WTC11 (cell line): ENCODE measurements at regions not wholly inside any gene's neighbourhood (a gene's known extent, or its start where the extent isn't known, plus 50 kb on each side); places are given as distances from the start of the nearest gene placed in this dataset.

ENCODE experiments used
- ATAC-seq: fragments of 200-7000 bp; cut with Tn5 transposase; 2 replicates; pipeline ENCODE4 v1.10.0; 2021; ENCODE audit warnings: mild to moderate bottlenecking, moderate library complexity
- CTCF ChIA-PET: fragments of 300-600 bp; sonication (Branson Sonifier 250); formaldehyde crosslinking; loops from one replicate; lab custom pipeline; 2021; ENCODE audit warnings: antibody characterized with exemption; lab: Charles Lee
- POLR2A ChIA-PET: fragments of 350-600 bp; sonication (Branson Sonifier 250); formaldehyde crosslinking; loops from one replicate; lab custom pipeline; 2021; ENCODE audit warnings: antibody characterized with exemption; lab: Charles Lee
- DNase-seq: peaks from one replicate; pipeline ENCODE4 v3.0.0; 2021; ENCODE audit warnings: low spot score
- H3K27ac Mint-ChIP-seq: 2 replicates; pipeline ENCODE4 v1.8.0; 2021; ENCODE audit warnings: mixed read lengths
- H3K27me3 Mint-ChIP-seq: 2 replicates; pipeline ENCODE4 v1.8.0; 2021; ENCODE audit warnings: low read depth, mild to moderate bottlenecking, moderate library complexity, mixed read lengths
- H3K36me3 Mint-ChIP-seq: 2 replicates; pipeline ENCODE4 v1.8.0; 2021; ENCODE audit warnings: mixed read lengths
- H3K4me1 Mint-ChIP-seq: 2 replicates; pipeline ENCODE4 v1.8.0; 2022; ENCODE audit warnings: mixed read lengths
- H3K4me3 Mint-ChIP-seq: 2 replicates; pipeline ENCODE4 v1.8.0; 2021; ENCODE audit warnings: mild to moderate bottlenecking, moderate library complexity, mixed read lengths
- H3K9me3 Mint-ChIP-seq: 2 replicates; pipeline ENCODE4 v1.8.0; 2021; ENCODE audit warnings: mixed read lengths
- CREB1 ChIP-seq: sonication (generic); formaldehyde crosslinking; IDR thresholded peaks from 2 replicates; pipeline ENCODE4 v1.8.0; 2023; ENCODE audit warnings: mild to moderate bottlenecking, missing genetic modification reagents
- FOXJ3 ChIP-seq: sonication (generic); formaldehyde crosslinking; IDR thresholded peaks from 2 replicates; pipeline ENCODE4 v1.9.0; 2021; ENCODE audit warnings: missing genetic modification reagents, mild to moderate bottlenecking, borderline replicate concordance
- IRF2 ChIP-seq: sonication (generic); formaldehyde crosslinking; IDR thresholded peaks from 2 replicates; pipeline ENCODE4 v1.8.0; 2022; ENCODE audit warnings: low read depth, missing genetic modification reagents, borderline replicate concordance
- JAZF1 ChIP-seq: fragments of 250-450 bp; sonication (Bioruptor Pico); IDR thresholded peaks from 2 replicates; pipeline ENCODE4 v1.9.0; 2021; ENCODE audit warnings: moderate library complexity, mild to moderate bottlenecking, inconsistent platforms
- NFE2L1 ChIP-seq: sonication (generic); formaldehyde crosslinking; IDR thresholded peaks from 2 replicates; pipeline ENCODE4 v1.8.1; 2023; ENCODE audit warnings: missing genetic modification reagents
- SOX15 ChIP-seq: fragments of 250-450 bp; sonication (Bioruptor Pico); IDR thresholded peaks from 2 replicates; pipeline ENCODE4 v1.9.0; 2021; ENCODE audit warnings: mild to moderate bottlenecking
- SP1 ChIP-seq: sonication (generic); formaldehyde crosslinking; conservative IDR thresholded peaks from 2 replicates; pipeline ENCODE4 v1.8.1; 2022; ENCODE audit warnings: missing genetic modification reagents
- TEAD1 ChIP-seq: sonication (generic); formaldehyde crosslinking; IDR thresholded peaks from 2 replicates; pipeline ENCODE4 v1.8.0; 2022; ENCODE audit warnings: mild to moderate bottlenecking, missing genetic modification reagents
- ZNF138 ChIP-seq: sonication (generic); formaldehyde crosslinking; conservative IDR thresholded peaks from 2 replicates; pipeline ENCODE4 v1.8.1; 2022; ENCODE audit warnings: mild to moderate bottlenecking, moderate library complexity, missing genetic modification reagents
- TF ChIP-seq, protein P1 (sequence below): sonication (generic); formaldehyde crosslinking; IDR thresholded peaks from 2 replicates; pipeline ENCODE4 v1.8.0; 2022; ENCODE audit warnings: missing genetic modification reagents
- TF ChIP-seq, protein P2 (sequence below): sonication (generic); formaldehyde crosslinking; IDR thresholded peaks from 2 replicates; pipeline ENCODE4 v1.8.1; 2022; ENCODE audit warnings: mild to moderate bottlenecking, moderate library complexity, missing genetic modification reagents
- TF ChIP-seq, protein P3 (sequence below): sonication (generic); formaldehyde crosslinking; IDR thresholded peaks from 2 replicates; pipeline ENCODE4 v1.8.0; 2023; ENCODE audit warnings: missing genetic modification reagents
- TF ChIP-seq, protein P4 (sequence below): fragments of 250-450 bp; sonication (Bioruptor Pico); IDR thresholded peaks from 2 replicates; pipeline ENCODE4 v1.9.0; 2021; ENCODE audit warnings: moderate library complexity, mild to moderate bottlenecking, inconsistent platforms, borderline replicate concordance
- TF ChIP-seq, protein P5 (sequence below): fragments of 250-450 bp; sonication (Bioruptor Pico); conservative IDR thresholded peaks from 2 replicates; pipeline ENCODE4 v1.9.0; 2021; ENCODE audit warnings: mild to moderate bottlenecking
- TF ChIP-seq, protein P6 (sequence below): sonication (generic); formaldehyde crosslinking; IDR thresholded peaks from 2 replicates; pipeline ENCODE4 v1.8.1; 2022; ENCODE audit warnings: mild to moderate bottlenecking, missing genetic modification reagents, moderate library complexity, borderline replicate concordance
- TF ChIP-seq, protein P7 (sequence below): fragments of 200-600 bp; IDR thresholded peaks from 2 replicates; pipeline ENCODE4 v1.8.0; 2022; ENCODE audit warnings: antibody characterized with exemption
- TF ChIP-seq, protein P8 (sequence below): sonication (generic); formaldehyde crosslinking; IDR thresholded peaks from 2 replicates; pipeline ENCODE4 v1.8.1; 2022; ENCODE audit warnings: missing genetic modification reagents, borderline replicate concordance

DNA sequence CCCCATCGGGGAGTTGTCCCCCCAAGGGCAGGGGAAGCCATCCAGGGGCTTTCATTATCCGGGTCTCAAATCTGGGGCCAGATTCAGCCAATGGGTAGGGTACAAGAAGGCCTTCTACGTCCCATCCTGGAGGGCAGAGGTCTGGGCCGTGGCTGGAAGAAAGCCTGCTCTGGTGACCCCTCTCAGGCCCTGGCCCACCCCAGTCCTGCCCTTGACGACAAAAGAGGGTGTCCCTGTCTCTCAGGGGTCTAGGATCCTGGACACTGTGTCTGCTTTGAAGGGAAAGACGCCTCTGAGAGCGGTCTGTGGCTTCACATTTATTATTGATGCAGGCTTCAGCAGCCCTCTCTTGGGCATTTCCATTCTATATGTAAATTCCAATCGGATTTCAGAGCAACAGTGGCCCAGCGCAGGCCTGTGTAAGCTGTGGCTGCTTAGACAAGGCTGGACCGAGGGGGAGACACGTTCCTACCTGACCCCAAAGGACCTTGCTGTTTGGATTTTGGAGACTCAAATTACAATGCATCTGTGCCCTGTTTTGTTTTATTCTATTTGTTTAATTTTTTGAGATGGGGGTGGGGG lies 83.2 kb upstream of the BAIAP2L1 start (continued):
- TF ChIP-seq FOXJ3 (CRISPR knock-in tag) (no peak), SOX15 (CRISPR knock-in tag) (no peak)

DNA sequence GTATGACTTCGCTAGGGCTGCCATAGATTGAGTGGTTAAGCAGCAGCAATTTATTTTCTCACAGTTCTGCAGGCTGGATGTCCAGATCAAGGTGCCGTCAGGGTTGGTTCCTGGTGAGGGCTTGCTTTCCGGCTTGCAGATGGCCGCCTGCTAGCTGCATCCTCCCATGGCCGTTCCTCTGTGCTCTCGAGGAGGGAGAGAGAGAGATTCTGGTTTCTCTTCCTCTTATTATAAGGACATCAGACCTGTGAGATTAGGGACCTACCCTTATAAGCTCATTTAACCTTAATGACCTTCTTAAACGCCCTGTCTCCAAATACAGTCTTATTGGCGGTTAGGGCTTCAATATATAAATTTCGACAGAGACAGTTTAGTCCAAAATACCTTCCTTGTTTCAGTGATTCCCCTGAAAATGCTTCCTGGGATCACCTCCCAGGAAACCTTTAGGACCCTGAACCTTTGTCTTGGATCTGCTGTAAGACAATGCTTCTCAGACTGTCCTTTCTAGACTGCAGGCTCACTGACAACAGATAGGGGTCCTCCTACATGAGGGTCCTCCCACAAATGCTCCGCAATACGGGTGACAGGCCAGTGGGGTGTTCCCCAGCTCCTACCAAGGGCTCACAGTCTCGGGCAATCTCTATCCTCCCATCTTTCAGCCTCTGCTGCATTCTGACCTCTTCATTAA lies 82.5 kb upstream of the BAIAP2L1 start:
- no peak overlapping the region for H3K4me3 Mint-ChIP-seq
- POLR2A ChIA-PET: no interaction called here
- TF ChIP-seq IRF2 (CRISPR knock-in tag) (no peak), JAZF1 (CRISPR knock-in tag) (no peak), TEAD1 (CRISPR knock-in tag) (no peak), NFE2L1 (no peak), ZNF138 (CRISPR knock-in tag) (no peak)
- TF ChIP-seq, protein P1, sequence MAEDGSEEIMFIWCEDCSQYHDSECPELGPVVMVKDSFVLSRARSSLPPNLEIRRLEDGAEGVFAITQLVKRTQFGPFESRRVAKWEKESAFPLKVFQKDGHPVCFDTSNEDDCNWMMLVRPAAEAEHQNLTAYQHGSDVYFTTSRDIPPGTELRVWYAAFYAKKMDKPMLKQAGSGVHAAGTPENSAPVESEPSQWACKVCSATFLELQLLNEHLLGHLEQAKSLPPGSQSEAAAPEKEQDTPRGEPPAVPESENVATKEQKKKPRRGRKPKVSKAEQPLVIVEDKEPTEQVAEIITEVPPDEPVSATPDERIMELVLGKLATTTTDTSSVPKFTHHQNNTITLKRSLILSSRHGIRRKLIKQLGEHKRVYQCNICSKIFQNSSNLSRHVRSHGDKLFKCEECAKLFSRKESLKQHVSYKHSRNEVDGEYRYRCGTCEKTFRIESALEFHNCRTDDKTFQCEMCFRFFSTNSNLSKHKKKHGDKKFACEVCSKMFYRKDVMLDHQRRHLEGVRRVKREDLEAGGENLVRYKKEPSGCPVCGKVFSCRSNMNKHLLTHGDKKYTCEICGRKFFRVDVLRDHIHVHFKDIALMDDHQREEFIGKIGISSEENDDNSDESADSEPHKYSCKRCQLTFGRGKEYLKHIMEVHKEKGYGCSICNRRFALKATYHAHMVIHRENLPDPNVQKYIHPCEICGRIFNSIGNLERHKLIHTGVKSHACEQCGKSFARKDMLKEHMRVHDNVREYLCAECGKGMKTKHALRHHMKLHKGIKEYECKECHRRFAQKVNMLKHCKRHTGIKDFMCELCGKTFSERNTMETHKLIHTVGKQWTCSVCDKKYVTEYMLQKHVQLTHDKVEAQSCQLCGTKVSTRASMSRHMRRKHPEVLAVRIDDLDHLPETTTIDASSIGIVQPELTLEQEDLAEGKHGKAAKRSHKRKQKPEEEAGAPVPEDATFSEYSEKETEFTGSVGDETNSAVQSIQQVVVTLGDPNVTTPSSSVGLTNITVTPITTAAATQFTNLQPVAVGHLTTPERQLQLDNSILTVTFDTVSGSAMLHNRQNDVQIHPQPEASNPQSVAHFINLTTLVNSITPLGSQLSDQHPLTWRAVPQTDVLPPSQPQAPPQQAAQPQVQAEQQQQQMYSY: no peak
- TF ChIP-seq, protein P2, sequence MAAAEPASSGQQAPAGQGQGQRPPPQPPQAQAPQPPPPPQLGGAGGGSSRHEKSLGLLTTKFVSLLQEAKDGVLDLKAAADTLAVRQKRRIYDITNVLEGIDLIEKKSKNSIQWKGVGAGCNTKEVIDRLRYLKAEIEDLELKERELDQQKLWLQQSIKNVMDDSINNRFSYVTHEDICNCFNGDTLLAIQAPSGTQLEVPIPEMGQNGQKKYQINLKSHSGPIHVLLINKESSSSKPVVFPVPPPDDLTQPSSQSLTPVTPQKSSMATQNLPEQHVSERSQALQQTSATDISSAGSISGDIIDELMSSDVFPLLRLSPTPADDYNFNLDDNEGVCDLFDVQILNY: no peak
- TF ChIP-seq, protein P3, sequence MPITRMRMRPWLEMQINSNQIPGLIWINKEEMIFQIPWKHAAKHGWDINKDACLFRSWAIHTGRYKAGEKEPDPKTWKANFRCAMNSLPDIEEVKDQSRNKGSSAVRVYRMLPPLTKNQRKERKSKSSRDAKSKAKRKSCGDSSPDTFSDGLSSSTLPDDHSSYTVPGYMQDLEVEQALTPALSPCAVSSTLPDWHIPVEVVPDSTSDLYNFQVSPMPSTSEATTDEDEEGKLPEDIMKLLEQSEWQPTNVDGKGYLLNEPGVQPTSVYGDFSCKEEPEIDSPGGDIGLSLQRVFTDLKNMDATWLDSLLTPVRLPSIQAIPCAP (CRISPR knock-in tag): no peak
- TF ChIP-seq, protein P4, sequence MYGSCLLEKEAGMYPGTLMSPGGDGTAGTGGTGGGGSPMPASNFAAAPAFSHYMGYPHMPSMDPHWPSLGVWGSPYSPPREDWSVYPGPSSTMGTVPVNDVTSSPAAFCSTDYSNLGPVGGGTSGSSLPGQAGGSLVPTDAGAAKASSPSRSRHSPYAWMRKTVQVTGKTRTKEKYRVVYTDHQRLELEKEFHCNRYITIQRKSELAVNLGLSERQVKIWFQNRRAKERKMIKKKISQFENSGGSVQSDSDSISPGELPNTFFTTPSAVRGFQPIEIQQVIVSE (CRISPR knock-in tag): no peak
- DNase-seq (peak; percentile 26), ATAC-seq (peak; percentile 92)
- CTCF ChIA-PET: interaction anchor here (1.1 kb wide), 1 partner anchor 262 kb away, joined by 6 read pairs; no protein-coding TSS in a partner anchor
- H3K36me3 Mint-ChIP-seq: peaks cover 5% of the 10 kb centered on the region
- no peaks in the 10 kb centered on the region for H3K27me3 Mint-ChIP-seq
- H3K9me3 Mint-ChIP-seq: peaks cover 20% of the 10 kb centered on the region
- peaks cover 3% of the 10 kb centered on the region; the same call in 1 of the 2 replicates for H3K4me1 Mint-ChIP-seq
- H3K27ac Mint-ChIP-seq: no peak overlapping the region

DNA sequence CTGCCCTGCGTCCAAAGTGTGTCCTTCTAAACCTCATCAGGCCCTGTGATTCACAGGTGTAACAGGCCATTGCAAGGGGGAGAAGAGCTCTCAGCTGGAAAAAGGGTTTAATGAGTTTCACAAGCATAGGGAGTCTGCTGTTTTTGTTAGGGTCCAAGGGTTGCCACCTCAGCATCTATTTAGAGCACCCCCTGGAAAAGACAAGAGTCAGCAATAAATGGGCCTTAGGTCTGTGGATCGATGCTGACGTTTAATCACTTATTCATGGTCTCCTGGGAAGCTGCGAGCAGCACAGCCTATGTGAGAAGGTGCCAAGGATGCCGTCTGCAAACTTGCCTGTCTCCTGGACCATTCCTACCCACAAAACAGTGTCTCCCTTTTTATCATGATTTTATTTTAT lies 78.4 kb upstream of the BAIAP2L1 start:
- H3K27me3 Mint-ChIP-seq: no peaks in the 10 kb centered on the region
- H3K4me1 Mint-ChIP-seq: peaks cover 13% of the 10 kb centered on the region
- no peak overlapping the region for H3K27ac Mint-ChIP-seq
- peaks cover 12% of the 10 kb centered on the region for H3K9me3 Mint-ChIP-seq
- POLR2A ChIA-PET: no interaction called here
- no peak for ATAC-seq
- H3K4me3 Mint-ChIP-seq: no peak overlapping the region
- DNase-seq: no peak
- peaks cover 5% of the 10 kb centered on the region for H3K36me3 Mint-ChIP-seq
- CTCF ChIA-PET: no interaction called here
- TF ChIP-seq, protein P5, sequence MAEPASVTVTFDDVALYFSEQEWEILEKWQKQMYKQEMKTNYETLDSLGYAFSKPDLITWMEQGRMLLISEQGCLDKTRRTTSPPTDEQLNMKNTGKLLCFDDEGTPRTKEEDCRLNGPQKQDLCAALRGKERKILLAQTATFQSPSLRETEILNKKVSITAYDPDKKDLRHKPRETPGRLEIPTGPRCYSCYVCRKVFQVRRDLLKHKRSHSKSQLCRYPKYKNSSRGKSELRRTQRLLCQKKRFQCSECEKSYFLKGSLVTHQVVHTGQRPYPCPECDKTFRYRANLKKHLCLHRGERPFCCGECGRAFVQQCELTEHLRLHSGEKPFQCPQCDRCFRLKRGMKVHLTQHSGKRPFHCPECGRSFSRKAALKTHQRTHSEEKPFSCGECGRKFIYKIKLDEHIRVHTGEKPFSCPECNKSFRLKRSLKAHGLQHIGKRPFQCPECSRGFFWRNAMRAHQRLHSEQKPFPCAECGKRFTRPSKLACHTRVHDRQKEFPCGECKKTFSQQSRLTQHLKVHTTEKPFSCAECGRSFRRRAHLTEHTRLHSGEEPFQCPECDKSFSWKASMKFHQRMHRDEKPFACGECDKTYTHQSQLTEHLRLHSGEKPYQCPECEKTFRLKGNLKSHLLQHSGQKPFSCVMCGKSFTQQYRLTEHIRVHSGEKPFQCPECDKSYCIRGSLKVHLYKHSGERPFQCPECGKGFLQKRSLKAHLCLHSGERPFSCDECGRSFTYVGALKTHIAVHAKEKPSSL: no peak
- TF ChIP-seq CREB1 (CRISPR knock-in tag): no peak
- TF ChIP-seq IRF2 (CRISPR knock-in tag): no peak
- no peak for TF ChIP-seq SP1 (CRISPR knock-in tag)
- TF ChIP-seq, protein P6, sequence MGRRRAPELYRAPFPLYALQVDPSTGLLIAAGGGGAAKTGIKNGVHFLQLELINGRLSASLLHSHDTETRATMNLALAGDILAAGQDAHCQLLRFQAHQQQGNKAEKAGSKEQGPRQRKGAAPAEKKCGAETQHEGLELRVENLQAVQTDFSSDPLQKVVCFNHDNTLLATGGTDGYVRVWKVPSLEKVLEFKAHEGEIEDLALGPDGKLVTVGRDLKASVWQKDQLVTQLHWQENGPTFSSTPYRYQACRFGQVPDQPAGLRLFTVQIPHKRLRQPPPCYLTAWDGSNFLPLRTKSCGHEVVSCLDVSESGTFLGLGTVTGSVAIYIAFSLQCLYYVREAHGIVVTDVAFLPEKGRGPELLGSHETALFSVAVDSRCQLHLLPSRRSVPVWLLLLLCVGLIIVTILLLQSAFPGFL (CRISPR knock-in tag): no peak
- TF ChIP-seq, protein P7, sequence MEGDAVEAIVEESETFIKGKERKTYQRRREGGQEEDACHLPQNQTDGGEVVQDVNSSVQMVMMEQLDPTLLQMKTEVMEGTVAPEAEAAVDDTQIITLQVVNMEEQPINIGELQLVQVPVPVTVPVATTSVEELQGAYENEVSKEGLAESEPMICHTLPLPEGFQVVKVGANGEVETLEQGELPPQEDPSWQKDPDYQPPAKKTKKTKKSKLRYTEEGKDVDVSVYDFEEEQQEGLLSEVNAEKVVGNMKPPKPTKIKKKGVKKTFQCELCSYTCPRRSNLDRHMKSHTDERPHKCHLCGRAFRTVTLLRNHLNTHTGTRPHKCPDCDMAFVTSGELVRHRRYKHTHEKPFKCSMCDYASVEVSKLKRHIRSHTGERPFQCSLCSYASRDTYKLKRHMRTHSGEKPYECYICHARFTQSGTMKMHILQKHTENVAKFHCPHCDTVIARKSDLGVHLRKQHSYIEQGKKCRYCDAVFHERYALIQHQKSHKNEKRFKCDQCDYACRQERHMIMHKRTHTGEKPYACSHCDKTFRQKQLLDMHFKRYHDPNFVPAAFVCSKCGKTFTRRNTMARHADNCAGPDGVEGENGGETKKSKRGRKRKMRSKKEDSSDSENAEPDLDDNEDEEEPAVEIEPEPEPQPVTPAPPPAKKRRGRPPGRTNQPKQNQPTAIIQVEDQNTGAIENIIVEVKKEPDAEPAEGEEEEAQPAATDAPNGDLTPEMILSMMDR: no peak
- TF ChIP-seq, protein P8, sequence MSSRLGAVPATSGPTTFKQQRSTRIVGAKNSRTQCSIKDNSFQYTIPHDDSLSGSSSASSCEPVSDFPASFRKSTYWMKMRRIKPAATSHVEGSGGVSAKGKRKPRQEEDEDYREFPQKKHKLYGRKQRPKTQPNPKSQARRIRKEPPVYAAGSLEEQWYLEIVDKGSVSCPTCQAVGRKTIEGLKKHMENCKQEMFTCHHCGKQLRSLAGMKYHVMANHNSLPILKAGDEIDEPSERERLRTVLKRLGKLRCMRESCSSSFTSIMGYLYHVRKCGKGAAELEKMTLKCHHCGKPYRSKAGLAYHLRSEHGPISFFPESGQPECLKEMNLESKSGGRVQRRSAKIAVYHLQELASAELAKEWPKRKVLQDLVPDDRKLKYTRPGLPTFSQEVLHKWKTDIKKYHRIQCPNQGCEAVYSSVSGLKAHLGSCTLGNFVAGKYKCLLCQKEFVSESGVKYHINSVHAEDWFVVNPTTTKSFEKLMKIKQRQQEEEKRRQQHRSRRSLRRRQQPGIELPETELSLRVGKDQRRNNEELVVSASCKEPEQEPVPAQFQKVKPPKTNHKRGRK (CRISPR knock-in tag): no peak
